ENCODE measurements at regions not wholly inside any gene's neighbourhood (a gene's known extent, or its start where the extent isn't known, plus 50 kb on each side); places are given as distances from the start of the nearest gene placed in this dataset.

DNA sequence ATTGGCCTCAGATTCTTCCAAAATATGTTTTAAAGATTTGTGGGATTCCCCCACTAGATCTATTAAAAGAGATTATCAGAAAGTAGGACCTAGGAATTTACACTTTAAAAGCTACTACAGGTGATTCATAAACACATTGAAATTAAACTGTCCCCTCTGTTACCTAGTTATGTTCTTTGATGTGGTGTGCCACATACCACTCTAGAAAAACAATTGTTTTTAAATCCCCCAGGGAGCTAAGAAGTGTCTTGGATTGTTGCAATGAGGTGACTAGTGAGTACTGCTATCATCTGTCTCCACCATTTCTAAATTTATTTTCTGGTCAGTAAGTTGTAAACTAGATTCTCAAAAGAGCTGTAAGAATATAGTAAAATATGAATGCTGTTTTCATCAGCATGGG, 214.5 kb upstream of the DOK6 start:
- H3K4me2 ChIP-seq = no peak overlapping the region
- Mint-ChIP-seq H3K4me1 (no peaks in the 10 kb centered on the region; the same call in 2 of the 3 replicates), H3K27me3 (ENCODE audit: insufficient read depth, low read depth, poor library complexity) (no peaks in the 10 kb centered on the region), H3K27ac (no peak overlapping the region), H3K4me3 (no peak overlapping the region), H3K36me3 (ENCODE audit: low read depth) (no peaks in the 10 kb centered on the region), H3K9me3 (no peaks in the 10 kb centered on the region)
- DNase-seq (ENCODE audit: low spot score) = no peak
- H3F3A ChIP-seq (replicated peaks; ENCODE audit: low read depth) = no peaks in the 10 kb centered on the region
- no peak overlapping the region for H2AFZ ChIP-seq
- H4K20me1 ChIP-seq (replicated peaks; ENCODE audit: insufficient read depth) = no peaks in the 10 kb centered on the region
- no peaks in the 10 kb centered on the region for H3K9me2 ChIP-seq (ENCODE audit: insufficient read depth)
- no peaks in the 10 kb centered on the region for H3K4me1 ChIP-seq (ENCODE audit: insufficient read depth)
- TF ChIP-seq, protein P1, sequence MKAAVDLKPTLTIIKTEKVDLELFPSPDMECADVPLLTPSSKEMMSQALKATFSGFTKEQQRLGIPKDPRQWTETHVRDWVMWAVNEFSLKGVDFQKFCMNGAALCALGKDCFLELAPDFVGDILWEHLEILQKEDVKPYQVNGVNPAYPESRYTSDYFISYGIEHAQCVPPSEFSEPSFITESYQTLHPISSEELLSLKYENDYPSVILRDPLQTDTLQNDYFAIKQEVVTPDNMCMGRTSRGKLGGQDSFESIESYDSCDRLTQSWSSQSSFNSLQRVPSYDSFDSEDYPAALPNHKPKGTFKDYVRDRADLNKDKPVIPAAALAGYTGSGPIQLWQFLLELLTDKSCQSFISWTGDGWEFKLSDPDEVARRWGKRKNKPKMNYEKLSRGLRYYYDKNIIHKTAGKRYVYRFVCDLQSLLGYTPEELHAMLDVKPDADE (IDR thresholded peaks at IDR 0.05) = no peak
- no peak for TF ChIP-seq ZNF114 (CRISPR knock-in tag; IDR thresholded peaks at IDR 0.05)
- TF ChIP-seq NANOG (IDR thresholded peaks at IDR 0.05; ENCODE audit: borderline replicate concordance) = no peak
- TF ChIP-seq, protein P2, sequence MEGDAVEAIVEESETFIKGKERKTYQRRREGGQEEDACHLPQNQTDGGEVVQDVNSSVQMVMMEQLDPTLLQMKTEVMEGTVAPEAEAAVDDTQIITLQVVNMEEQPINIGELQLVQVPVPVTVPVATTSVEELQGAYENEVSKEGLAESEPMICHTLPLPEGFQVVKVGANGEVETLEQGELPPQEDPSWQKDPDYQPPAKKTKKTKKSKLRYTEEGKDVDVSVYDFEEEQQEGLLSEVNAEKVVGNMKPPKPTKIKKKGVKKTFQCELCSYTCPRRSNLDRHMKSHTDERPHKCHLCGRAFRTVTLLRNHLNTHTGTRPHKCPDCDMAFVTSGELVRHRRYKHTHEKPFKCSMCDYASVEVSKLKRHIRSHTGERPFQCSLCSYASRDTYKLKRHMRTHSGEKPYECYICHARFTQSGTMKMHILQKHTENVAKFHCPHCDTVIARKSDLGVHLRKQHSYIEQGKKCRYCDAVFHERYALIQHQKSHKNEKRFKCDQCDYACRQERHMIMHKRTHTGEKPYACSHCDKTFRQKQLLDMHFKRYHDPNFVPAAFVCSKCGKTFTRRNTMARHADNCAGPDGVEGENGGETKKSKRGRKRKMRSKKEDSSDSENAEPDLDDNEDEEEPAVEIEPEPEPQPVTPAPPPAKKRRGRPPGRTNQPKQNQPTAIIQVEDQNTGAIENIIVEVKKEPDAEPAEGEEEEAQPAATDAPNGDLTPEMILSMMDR (conservative IDR thresholded peaks at IDR 0.05; ENCODE audit: low read depth in 2 of 2) = no peak
- TF ChIP-seq ZNF331 (CRISPR knock-in tag; IDR thresholded peaks at IDR 0.05; ENCODE audit: low read depth) = no peak
- no peak for TF ChIP-seq ZNF462 (CRISPR knock-in tag; IDR thresholded peaks at IDR 0.05)
- no peak for TF ChIP-seq JUNB (IDR thresholded peaks at IDR 0.05; ENCODE audit: unreplicated experiment)
- TF ChIP-seq EZH2phosphoT487 (IDR thresholded peaks at IDR 0.05; ENCODE audit: unreplicated experiment) = no peak
- TF ChIP-seq REST (IDR thresholded peaks at IDR 0.05; ENCODE audit: unreplicated experiment) = no peak
- TF ChIP-seq POLR2AphosphoS5 (IDR thresholded peaks at IDR 0.05; ENCODE audit: low read depth) = no peak
- TF ChIP-seq CREB1 (CRISPR knock-in tag; IDR thresholded peaks at IDR 0.05; ENCODE audit: low read depth) = no peak
- TF ChIP-seq EZH2 (IDR thresholded peaks at IDR 0.05; ENCODE audit: low read depth, unreplicated experiment) = no peak
- TF ChIP-seq STAT1 (IDR thresholded peaks at IDR 0.05; ENCODE audit: unreplicated experiment) = no peak
- H3K27ac ChIP-seq (ENCODE audit: low read depth) = no peak overlapping the region
- no peaks in the 10 kb centered on the region for H3K36me3 ChIP-seq (ENCODE audit: insufficient read depth)
- no peaks in the 10 kb centered on the region for H3K27me3 ChIP-seq (ENCODE audit: insufficient read depth)
- H3K79me2 ChIP-seq (replicated peaks; ENCODE audit: insufficient read depth) = no peaks in the 10 kb centered on the region
- no peak for ATAC-seq
- no peak overlapping the region for H3K4me3 ChIP-seq
